Upper lobe of left lung (tissue), 6 donors: ENCODE measurements at regions not wholly inside any gene's neighbourhood (a gene's known extent, or its start where the extent isn't known, plus 50 kb on each side); places are given as distances from the start of the nearest gene placed in this dataset.

ENCODE experiments used
- ATAC-seq, 2 donors: fragments of 200-7000 bp; cut with Tn5 transposase; one replicate each; pipeline ENCODE4 v1.9.1; 2022; ENCODE audit warnings: mild to moderate bottlenecking in 2 of 2, moderate library complexity in 2 of 2; ENCODE audit not compliant: low FRiP score in 2 of 2
- DNase-seq, 2 donors: peaks; one replicate each; pipeline ENCODE4 v3.0.0-alpha.2; 2019 to 2020
- H3K27ac ChIP-seq, 4 donors: fragments of 200-600 bp; sonication (generic); one replicate each; pipeline ENCODE4 v1.5.1; 2016 to 2019
- H3K27me3 ChIP-seq, 4 donors: fragments of 200-600 bp; sonication (generic); one replicate each; pipeline ENCODE4 v1.5.1; 2017 to 2019
- H3K36me3 ChIP-seq, 4 donors: fragments of 200-600 bp; sonication (generic); one replicate each; pipeline ENCODE4 v1.5.1; 2016 to 2019
- H3K4me1 ChIP-seq, 4 donors: fragments of 200-600 bp; sonication (generic); one replicate each; pipeline ENCODE4 v1.5.1; 2018 to 2019
- H3K4me3 ChIP-seq, 4 donors: fragments of 200-600 bp; sonication (generic); one replicate each; pipeline ENCODE4 v1.5.1; 2017 to 2019; ENCODE audit warnings: mild to moderate bottlenecking in 2 of 4, moderate library complexity in 1 of 4
- H3K9me3 ChIP-seq, 4 donors: fragments of 200-600 bp; sonication (generic); one replicate each; pipeline ENCODE4 v1.5.1; 2018 to 2019
- CTCF ChIP-seq, 6 experiments: fragments of 450-650 bp in 4 of 6; fragments of 200-600 bp in 2 of 6; sonication (generic) in 2 of 6; IDR thresholded peaks; one replicate each; pipeline ENCODE4 v1.5.1; 2016 to 2019; ENCODE audit warnings: antibody characterized with exemption in 6 of 6
- EP300 ChIP-seq, 4 donors: sonication (generic); formaldehyde crosslinking; IDR thresholded peaks; one replicate each; pipeline ENCODE4 v1.5.1; 2017; ENCODE audit warnings: antibody characterized with exemption in 4 of 4, control low read depth in 2 of 4
- POLR2A ChIP-seq, 4 donors: fragments of 450-650 bp; IDR thresholded peaks; one replicate each; pipeline ENCODE4 v1.5.1; 2016 to 2017; ENCODE audit warnings: antibody characterized with exemption in 4 of 4, mild to moderate bottlenecking in 2 of 4
- POLR2AphosphoS5 ChIP-seq, 2 donors: sonication (generic); formaldehyde crosslinking; IDR thresholded peaks; one replicate each; pipeline ENCODE4 v1.5.1; 2017; ENCODE audit warnings: antibody characterized with exemption in 2 of 2
- WGBS, 2 donors: methylation state at CpG; one replicate each; pipeline ENCODE4 v1.1.5; 2017 to 2018; 5-methylcytosine and 5-hydroxymethylcytosine counted together
- donor health status: DM: no; HTN: no; CAD: no; lungs with moderate emphysema.
- donor health status: DM: no; HTN: yes; CAD: no; lungs with severe emphysema.

- H3K9me3 ChIP-seq, result no peaks in the 10 kb centered on the region
- H3K4me3 ChIP-seq, result no peak overlapping the region
- ATAC-seq (no peak), DNase-seq (peak in 1 of 2 donors; percentile 56)
- no peaks in the 10 kb centered on the region for H3K4me1 ChIP-seq
- 81 to 90% methylated on average over 3 to 5 of the region's 5 CpGs for WGBS, 2 donors
- TF ChIP-seq EP300 (IDR thresholded peaks at IDR 0.05) (no peak), POLR2A (IDR thresholded peaks at IDR 0.05) (no peak), POLR2AphosphoS5 (IDR thresholded peaks at IDR 0.05) (no peak), CTCF (IDR thresholded peaks at IDR 0.05) (no peak)
- no peaks in the 10 kb centered on the region for H3K27me3 ChIP-seq
- H3K36me3 ChIP-seq, result no peaks in the 10 kb centered on the region
- H3K27ac ChIP-seq, result no peak overlapping the region
These were observed 642.3 kb downstream of the DMRTA1 start for GRCh38 chr9:23088932-23089364.

- WGBS, 2 donors, result 64 to 82% methylated on average over 2 of the region's 2 CpGs
- Histone ChIP-seq H3K9me3 (no peaks in the 10 kb centered on the region), H3K4me1 (no peaks in the 10 kb centered on the region), H3K4me3 (no peak overlapping the region), H3K27ac (no peak overlapping the region), H3K36me3 (no peaks in the 10 kb centered on the region), H3K27me3 (no peaks in the 10 kb centered on the region)
- TF ChIP-seq CTCF (IDR thresholded peaks at IDR 0.05) (no peak), POLR2AphosphoS5 (IDR thresholded peaks at IDR 0.05) (no peak), EP300 (IDR thresholded peaks at IDR 0.05) (no peak), POLR2A (IDR thresholded peaks at IDR 0.05) (no peak)
- DNase-seq (no peak), ATAC-seq (no peak)
These were observed 671.0 kb downstream of the DMRTA1 start for GRCh38 chr9:23117616-23118015.

GRCh38 chr9:23120630-23121029 lies 674.0 kb downstream of the DMRTA1 start:
- TF ChIP-seq CTCF (IDR thresholded peaks at IDR 0.05) (no peak), POLR2A (IDR thresholded peaks at IDR 0.05) (no peak), POLR2AphosphoS5 (IDR thresholded peaks at IDR 0.05) (no peak), EP300 (IDR thresholded peaks at IDR 0.05) (no peak)
- Histone ChIP-seq H3K4me1 (no peaks in the 10 kb centered on the region), H3K36me3 (no peaks in the 10 kb centered on the region), H3K4me3 (no peak overlapping the region), H3K27me3 (no peaks in the 10 kb centered on the region), H3K9me3 (no peaks in the 10 kb centered on the region), H3K27ac (no peak overlapping the region)
- no peak for DNase-seq
- no peak for ATAC-seq
- WGBS, 2 donors, result 69 to 72% methylated on average over 3 of the region's 3 CpGs

GRCh38 chr9:23123048-23123632 lies 676.5 kb downstream of the DMRTA1 start:
- TF ChIP-seq CTCF (IDR thresholded peaks at IDR 0.05) (peak in 3 of 6 experiments; percentile 27 to 49 (median 36)), POLR2AphosphoS5 (IDR thresholded peaks at IDR 0.05) (no peak), POLR2A (IDR thresholded peaks at IDR 0.05) (no peak), EP300 (IDR thresholded peaks at IDR 0.05) (no peak)
- H3K4me3 ChIP-seq, result no peak overlapping the region
- no peak overlapping the region for H3K27ac ChIP-seq
- WGBS, 2 donors, result 72 to 74% methylated on average over 5 of the region's 5 CpGs
- no peaks in the 10 kb centered on the region for H3K27me3 ChIP-seq
- no peaks in the 10 kb centered on the region for H3K9me3 ChIP-seq
- DNase-seq (no peak), ATAC-seq (no peak)
- no peaks in the 10 kb centered on the region for H3K4me1 ChIP-seq
- no peaks in the 10 kb centered on the region for H3K36me3 ChIP-seq

- Histone ChIP-seq H3K27me3 (no peaks in the 10 kb centered on the region), H3K27ac (no peak overlapping the region), H3K9me3 (peaks cover 0 to 11% (median 4%) of the 10 kb centered on the region in 4 donors), H3K4me3 (no peak overlapping the region), H3K4me1 (no peaks in the 10 kb centered on the region), H3K36me3 (no peaks in the 10 kb centered on the region)
- no peak for DNase-seq
- no peak for ATAC-seq
- no peak for TF ChIP-seq EP300 (IDR thresholded peaks at IDR 0.05)
- TF ChIP-seq POLR2A (IDR thresholded peaks at IDR 0.05), result no peak
- TF ChIP-seq CTCF (IDR thresholded peaks at IDR 0.05), result no peak
- TF ChIP-seq POLR2AphosphoS5 (IDR thresholded peaks at IDR 0.05), result no peak
- WGBS, 2 donors, result 80 to 85% methylated on average over 1 of the region's 1 CpG
These were observed 680.6 kb downstream of the ELAVL2 start for GRCh38 chr9:23145467-23145866.
